ENCODE measurements at regions not wholly inside any gene's neighbourhood (a gene's known extent, or its start where the extent isn't known, plus 50 kb on each side); places are given as distances from the start of the nearest gene placed in this dataset.
A peak's percentile ranks its signal among the peaks of the same experiment; 100 is the strongest.

DNA sequence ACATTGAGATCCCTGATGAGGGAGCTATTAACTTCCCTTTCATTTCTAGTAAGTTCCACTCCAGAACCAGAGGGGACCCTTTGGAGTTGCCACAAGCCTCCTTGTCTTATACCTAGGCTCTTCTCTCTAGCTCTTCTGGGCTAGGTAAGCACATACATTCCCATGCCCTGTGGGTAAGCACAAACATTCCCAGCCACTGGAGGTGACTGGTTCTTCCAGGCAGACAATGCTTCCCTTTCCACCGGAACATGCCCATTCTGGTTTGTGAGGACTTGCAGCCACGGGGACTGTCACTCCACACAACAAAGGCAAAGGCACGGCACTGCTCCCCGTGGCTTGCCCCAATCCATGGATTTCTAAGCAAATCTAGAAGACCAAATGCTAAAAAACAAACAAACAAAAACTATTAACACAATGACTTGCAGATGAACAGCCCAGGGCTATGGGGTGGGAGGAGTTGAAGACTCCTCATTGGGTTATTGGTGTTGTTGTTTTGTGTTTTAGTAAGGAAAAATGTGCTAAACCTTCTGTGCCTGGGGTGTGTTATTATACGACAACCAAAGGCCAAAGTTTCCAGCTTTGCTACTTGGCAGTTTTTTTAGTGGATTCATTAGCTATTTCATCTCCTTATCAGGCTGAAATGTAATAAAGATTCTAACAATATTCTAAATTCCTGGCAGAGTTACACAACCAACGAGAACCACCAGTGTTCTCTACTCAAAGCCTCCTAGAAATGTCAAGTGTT lies 276.2 kb downstream of the SYK start:
- ATAC-seq: no peak
- DNase-seq (ENCODE audit: low spot score): no peak
- intact Hi-C loops (cut with DNase I): no loop called here

DNA sequence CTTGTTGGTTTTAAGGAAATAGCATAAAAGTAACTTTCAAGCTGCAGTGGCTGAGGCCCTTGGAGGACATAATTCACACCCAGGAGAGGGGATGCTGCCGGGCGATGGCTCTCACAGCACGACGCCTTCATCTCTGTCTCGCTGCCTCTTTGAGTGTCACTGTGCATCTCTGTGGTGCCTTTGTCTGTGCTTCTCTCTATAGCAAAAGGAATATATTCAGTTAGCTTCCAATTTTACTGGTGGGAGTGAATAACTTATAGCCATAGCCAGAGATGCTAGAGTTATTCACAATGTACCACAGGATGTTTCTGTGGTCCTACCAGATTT lies 276.7 kb downstream of the SYK start:
- ATAC-seq (no peak), DNase-seq (ENCODE audit: low spot score) (no peak)
- intact Hi-C loops (cut with DNase I): no loop called here

DNA sequence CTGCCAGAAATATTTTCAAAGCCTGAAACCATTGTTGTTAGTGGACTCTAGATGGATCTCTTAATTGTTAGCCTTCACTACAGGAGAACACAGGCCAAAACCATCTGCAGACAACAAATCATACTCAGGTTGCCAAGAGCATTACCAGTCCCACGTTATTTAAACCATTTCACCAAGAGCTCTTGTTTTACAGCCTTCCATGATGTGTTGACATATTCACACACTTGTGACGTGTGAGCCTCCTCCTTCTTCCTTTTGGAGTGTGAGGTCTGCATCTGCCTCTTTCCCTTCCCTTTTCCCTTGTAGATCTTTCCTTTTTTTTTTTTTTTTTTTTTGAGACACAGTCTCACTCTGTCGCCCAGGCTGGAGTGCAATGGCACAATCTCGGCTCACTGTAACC lies 279.0 kb downstream of the AUH start:
- intact Hi-C loops (cut with DNase I): no loop called here
- ATAC-seq (no peak), DNase-seq (ENCODE audit: low spot score) (no peak)

DNA sequence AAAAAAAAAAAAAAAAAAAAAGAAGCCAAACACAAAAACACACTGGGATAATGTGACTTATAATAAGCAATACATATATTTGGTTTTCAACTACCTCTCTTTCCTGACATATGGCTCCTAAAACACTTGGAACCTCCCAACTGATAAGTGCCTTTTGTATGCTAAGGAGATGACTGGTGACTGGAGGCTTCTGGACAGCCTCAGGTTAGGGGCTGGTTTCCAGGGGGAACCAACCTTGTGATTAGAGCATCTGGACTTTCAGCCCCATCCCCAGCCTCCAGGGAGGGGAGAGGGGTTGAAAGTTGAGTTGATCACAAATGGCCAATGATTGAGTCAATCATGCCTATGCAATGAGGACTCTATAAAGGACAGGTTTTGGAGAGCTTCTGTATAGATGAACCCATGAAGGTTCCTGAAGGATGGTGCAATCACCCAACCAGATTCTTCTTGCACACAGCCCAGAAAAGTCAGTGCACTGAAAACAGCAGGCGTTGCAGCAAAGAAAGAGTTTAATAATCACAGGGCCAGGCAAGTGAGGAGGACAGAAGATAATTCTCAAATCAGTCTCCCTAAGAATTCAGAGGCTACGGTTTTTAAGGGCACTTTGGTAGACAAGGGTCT lies 276.7 kb downstream of the AUH start:
- ATAC-seq: no peak
- intact Hi-C loops (cut with DNase I): no loop called here
- no peak for DNase-seq (ENCODE audit: low spot score)

DNA sequence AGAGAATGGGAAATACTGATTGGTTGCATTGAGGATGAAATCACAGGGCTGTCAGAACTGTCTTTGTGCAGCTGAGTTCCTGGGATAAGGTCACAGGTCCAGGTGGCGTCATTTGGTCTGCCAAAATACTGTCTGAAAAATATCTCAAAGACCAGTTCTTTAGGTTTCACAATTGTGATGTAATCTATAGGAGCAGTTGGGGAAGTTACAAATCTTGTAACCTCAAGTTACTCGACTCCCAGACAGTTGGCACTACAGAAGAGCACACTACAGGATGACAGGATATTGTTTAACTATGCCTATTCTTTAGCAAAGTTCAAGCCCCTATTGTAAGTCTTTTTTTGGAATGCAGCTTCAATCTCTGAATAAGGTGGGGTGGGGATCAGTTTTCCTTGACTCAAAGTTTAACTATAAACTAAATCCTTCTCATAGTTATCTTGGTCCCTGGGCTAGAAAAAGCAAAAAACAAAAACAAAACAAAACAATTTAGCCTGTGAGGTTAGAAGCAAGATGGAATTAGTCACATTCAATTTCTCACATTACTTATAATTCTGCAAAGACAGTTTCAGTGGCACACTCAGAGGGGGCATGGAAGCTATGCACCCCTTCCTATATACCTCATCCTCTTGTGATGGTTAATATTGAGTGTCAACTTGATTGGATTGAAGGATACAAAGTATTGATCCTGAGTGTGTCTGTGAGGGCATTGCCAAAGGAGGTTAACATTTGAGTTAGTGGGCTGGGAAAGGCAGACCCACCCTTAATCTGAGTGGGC lies 276.0 kb downstream of the AUH start:
- DNase-seq (ENCODE audit: low spot score): no peak
- no peak for ATAC-seq
- intact Hi-C loops (cut with DNase I): no loop called here

DNA sequence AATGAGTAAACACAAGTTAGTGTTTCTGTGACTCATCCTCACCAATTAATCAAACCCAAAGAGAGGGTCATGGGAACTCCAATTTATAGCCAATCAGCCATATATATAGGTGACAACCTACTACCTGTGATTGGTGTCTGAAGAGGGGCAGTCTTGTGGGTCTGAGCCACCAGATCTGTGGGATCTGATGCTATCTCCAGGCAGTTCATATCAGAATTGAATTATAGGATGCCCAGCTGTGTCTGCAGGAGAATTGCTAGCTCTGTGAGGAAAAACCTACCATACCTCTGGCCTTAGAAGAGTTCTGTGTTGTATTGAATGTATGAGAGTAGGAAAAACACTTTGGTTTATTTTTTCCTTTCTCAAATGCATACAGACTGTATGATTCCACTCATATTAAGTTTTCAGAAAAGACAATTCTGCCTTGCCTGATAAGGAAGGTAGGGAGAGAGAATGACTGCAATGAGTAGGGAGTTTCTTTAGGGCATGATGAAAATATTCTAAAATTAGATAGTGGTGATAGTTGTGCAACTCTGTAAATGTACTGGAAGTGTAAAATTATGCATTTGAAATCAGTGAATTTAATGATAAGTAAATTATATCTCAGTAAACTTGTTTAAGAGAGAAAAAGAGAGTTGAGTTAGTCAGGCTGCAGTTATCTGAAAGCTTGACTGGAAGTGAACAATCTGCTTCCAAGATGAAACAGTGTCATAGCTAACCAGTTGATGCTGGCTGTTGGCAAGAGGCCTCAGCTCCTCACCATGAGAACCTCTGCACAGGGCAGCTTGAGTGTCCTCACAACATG lies 274.9 kb downstream of the AUH start:
- ATAC-seq: no peak
- intact Hi-C loops (cut with DNase I): no loop called here
- no peak for DNase-seq (ENCODE audit: low spot score)

DNA sequence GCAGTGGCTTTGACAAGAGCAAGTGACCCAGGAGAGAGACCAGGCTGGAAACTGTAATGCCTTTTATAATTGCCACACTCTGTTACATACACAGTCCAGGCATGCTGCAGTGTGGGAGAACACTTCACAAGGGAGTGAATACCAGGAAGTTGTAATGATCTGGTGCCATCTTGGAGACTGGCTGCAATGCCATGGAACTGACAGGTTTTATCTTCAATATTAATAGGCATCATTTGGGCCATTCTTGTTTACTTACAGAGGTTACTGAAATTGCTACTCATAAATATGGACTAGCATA lies 274.3 kb downstream of the AUH start:
- ATAC-seq: no peak
- intact Hi-C loops (cut with DNase I): no loop called here

DNA sequence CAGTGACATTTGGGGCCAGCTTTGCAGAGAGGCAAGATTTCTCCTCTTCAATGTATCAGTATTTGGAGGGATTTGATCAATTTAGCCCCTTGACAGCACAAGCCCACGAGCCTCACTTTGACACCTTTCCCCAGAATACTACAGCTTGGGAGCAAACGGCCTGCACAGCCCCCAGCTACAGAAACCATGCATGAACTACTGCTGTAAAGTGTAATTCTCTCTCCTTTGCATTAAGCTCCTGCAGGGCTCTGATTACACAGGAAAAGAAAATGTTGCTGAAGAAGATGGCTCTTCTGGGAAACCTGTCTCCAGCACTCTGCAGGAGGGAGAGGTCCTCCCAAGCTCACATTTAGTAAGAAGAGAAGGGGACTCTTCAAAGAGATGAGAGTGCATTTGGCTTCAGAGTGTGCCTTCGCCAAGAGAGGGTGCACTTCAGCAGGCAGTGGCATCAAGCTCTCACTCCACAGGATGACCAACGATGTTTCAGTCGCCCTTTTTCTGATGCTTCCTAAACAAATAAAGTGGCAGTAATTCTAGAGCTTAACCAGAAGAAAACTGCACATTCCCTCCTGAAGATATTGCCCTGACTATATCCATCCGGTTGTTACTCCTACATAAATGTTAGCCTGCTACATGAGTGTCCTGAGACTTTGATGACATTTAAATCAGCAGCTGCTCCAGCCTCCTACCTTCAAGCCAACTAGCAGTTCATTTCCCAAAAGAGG lies 272.2 kb downstream of the AUH start:
- intact Hi-C loops (cut with DNase I): loop anchor here (2.0 kb wide), 1 partner anchor 277 kb away; no protein-coding TSS in a partner anchor
- peak; percentile 92 for ATAC-seq
- DNase-seq (ENCODE audit: low spot score): no peak

More for the DNA sequence above, 274.3 kb downstream of the AUH start:
- no peak for DNase-seq (ENCODE audit: low spot score)

DNA sequence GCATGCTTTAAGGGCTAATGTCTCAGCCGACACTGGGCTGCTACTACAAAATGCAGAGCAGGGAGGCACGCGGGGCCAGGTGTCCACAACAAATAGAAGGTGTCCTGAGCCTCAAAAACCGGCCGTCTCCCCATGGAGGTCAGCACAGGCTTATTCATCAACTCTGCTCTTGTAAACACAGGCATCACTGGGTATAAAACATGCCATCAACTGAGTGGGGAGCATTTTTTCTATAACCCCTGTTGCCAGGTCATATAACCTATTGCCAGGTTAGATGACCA lies 271.6 kb downstream of the AUH start:
- peak; percentile 23 for ATAC-seq
- intact Hi-C loops (cut with DNase I): loop anchor here (2.0 kb wide), 1 partner anchor 277 kb away; no protein-coding TSS in a partner anchor
- no peak for DNase-seq (ENCODE audit: low spot score)

DNA sequence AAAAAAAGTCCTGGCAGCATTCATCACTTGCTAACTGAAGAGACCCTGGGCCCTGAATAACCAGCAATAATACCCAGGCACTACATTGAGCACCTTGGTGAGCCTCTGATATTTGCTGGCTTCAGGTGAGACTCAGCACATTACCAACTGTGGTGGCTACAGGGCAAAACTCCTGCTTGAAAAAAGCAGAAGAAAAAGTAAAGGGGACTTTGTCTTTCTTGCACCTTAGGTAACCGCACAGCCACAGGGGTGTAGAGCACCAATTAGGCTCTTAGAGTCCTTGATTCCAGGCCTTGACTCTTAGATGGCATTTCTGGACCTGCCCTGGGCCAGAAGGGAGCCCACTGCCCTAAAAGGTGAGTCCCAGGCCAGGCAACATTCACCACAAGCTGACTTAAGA lies 269.5 kb downstream of the AUH start:
- DNase-seq (ENCODE audit: low spot score) (no peak), ATAC-seq (no peak)
- intact Hi-C loops (cut with DNase I): no loop called here

DNA sequence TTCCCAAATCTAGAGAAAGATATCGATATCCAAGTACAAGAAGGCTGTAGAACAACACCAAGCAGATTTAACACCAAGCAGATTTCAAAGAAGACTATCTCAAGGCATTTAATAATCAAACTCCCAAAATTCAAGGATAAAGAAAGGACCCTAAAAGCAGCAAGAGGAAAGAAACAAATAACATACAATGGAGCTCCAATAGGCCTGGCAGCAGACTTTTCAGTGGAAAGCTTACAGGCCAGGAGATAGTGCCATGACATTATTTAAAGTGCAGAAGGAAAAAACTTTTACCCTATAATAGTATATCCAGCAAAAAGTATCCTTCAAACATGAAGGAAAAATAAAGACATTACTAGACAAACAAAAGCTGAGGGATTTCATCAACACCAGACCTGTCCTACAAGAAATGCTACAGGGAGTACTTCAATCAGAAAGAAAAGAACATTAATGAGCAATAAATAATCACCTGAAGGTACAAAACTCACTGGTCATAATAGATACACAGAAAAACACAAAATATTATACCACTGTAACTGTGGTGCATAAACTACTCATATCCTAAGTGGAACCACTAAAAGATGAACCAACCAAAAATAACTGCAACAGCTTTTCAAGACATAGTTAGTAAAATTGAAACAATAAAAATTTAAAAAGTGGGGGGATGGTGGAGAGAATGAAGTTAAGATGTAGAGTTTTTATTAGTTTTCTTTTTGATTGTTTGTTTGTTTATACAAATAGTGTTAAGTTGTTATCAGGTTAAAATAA lies 267.2 kb downstream of the AUH start:
- DNase-seq (ENCODE audit: low spot score): no peak
- ATAC-seq: no peak
- intact Hi-C loops (cut with DNase I): no loop called here

DNA sequence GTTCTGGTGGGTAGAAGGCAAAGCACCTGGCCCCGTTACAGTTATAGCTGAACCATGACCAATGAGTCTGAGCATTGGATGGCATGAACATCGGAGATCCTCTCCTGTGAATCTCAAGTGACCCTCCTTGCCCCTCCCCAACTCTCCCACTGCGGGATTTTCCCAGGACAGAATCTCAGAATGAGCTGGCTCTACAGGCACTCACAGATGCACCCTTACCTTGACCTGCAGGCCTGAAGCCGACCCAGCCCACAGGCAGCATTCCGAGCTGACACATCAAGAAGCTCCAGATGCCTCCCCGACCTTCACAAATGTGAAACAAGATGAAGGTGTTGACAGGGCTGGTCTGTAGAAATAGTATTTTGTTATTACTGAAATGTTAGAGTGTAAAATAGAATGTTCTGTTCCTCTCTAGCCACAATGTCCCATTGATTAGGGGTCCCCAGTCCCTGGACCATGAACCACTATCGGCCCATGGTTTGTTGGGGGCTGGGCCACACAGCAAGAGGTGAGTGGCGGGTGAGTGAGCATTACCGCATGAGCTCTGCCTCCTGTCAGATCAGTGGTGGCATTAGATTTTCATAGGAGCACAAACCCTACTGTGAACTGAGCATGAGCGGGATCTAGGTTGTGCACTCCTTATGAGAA lies 263.4 kb downstream of the AUH start:
- DNase-seq (ENCODE audit: low spot score) (no peak), ATAC-seq (no peak)
- intact Hi-C loops (cut with DNase I): no loop called here

DNA sequence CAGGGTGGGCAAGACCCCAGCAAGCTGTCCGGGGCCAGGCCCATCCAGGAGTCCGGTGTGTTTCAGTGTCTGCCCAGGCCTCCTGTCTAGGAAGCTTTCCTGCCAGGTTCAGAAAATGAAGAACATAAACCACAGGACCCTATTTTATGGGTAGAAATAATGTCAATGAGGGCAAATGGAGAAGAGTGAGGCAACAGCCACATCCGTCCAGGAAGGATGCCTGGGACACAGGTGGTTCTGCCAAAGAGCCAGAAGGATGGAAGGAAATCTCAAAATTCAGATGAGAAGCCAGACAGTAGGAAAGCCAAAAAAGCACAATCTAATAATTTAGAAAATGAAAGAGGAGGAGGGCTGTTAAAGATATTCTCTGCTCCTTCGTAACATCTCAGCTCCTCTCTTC lies 262.3 kb downstream of the AUH start:
- DNase-seq (ENCODE audit: low spot score): no peak
- intact Hi-C loops (cut with DNase I): no loop called here
- ATAC-seq: no peak

DNA sequence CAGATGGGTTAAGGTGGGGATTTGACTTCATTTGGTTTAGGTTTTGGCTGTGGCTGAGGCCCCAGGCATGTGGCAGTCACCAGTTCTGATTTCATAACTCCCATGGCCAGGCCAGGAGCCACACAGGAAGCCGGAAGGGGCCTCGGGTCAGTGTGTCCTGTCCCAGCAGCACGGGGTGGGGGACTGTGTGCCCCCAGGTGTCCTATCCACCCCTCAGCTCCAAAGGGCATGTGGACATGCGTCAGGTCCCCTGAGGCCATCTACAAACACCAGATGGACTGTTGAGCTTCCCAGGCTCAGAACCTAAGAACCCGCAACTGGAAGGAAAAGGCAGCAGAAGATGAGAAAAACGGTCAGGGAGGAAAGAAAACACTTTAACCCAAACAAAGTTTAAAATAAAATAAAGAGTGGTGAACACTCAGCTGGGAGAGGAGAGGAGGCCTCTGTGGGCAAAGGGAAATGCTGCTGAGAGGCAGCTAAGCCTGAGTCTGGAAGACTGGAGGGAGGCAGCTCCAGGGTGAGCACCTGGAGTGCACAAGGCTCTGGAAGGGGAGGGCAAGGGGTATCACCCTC lies 260.8 kb downstream of the AUH start:
- intact Hi-C loops (cut with DNase I): no loop called here
- ATAC-seq (peak; percentile 91), DNase-seq (ENCODE audit: low spot score) (peak; percentile 69)

DNA sequence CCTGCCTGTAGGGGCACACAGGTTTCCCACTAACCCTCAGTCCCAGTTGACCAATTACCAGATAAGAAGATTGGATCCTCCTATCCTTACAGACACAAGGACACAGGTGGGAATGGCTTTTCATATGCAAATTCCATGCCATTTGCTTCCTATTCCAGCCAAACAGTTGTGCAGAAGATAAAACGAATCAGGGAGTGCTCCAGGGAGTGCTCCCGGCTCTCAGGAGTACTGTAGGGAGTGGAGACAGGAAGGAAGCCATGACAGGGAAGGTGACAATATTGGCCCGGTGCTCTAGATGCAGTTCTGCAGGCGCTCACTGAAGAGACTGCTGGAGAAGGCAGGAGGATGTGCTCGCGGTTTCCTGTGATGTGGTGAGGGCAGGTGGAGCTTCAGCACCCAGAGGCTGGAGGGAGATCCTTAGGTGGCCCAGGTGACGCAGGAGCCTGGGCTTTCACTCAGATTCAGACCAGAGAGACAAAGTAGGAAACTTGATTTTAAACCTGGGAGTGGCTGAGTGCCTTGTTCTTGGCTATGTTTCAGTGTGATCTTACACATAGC lies 260.0 kb downstream of the AUH start:
- ATAC-seq: no peak
- intact Hi-C loops (cut with DNase I): no loop called here

DNA sequence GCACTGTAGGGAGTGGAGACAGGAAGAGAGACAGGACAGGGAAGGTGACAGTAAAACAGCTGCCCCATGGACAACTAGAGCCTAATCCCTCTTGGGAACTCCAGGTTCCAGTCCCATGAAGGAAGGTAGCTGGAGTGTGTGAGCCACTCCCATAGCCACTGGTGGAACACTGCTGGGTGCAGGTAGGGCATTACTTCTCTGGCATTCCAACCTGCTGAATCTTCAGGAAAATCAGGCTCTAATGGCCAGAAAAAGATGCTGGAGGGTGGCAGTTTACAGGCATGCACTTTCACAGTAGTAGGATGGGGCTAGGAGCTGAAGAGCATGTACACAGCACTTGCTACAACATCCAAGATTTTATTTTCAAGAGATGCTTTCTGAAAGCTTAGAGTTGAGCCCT lies 259.4 kb downstream of the AUH start:
- no peak for ATAC-seq
- no peak for DNase-seq (ENCODE audit: low spot score)
- intact Hi-C loops (cut with DNase I): no loop called here

More for the DNA sequence above, 260.0 kb downstream of the AUH start:
- no peak for DNase-seq (ENCODE audit: low spot score)

DNA sequence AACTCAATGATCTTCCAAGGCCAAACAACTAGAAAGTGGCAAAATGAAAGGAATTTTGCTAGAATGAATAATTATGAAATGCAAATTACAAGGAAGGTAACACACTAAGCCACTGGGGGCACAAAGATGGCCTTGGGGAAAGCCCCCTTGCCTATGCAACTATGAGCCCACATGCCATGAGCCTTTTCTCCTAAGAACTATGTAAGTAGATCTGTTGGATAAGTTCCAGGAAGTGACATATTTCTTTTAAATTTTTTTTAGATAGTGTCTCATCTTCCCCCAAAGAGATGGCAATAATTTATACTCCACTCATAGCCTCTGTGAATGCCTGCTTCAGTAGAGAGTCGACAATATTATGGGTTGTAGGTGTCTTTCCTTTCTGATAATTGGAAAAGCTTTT lies 257.8 kb downstream of the AUH start:
- ATAC-seq: no peak
- intact Hi-C loops (cut with DNase I): no loop called here
- no peak for DNase-seq (ENCODE audit: low spot score)

Measured in sciatic nerve (tissue), 2 donors.